ENCODE measurements at regions not wholly inside any gene's neighbourhood (a gene's known extent, or its start where the extent isn't known, plus 50 kb on each side); places are given as distances from the start of the nearest gene placed in this dataset.

GRCh38 chr20:48536206-48536605 lies 291.6 kb downstream of the PREX1 start (continued):
- TF ChIP-seq MAX (CRISPR knock-in tag; IDR thresholded peaks at IDR 0.05) (no peak), ELF4 (CRISPR knock-in tag; IDR thresholded peaks at IDR 0.05; ENCODE audit: low read depth) (no peak), HMGA2 (CRISPR knock-in tag; IDR thresholded peaks at IDR 0.05) (no peak)

GRCh38 chr20:48535556-48535955 lies 292.2 kb downstream of the PREX1 start:
- TF ChIP-seq TP53 (CRISPR knock-in tag; IDR thresholded peaks at IDR 0.05) (no peak), USF1 (CRISPR knock-in tag; IDR thresholded peaks at IDR 0.05) (no peak), FOXP1 (CRISPR knock-in tag; IDR thresholded peaks at IDR 0.05; ENCODE audit: borderline replicate concordance) (no peak), E2F5 (CRISPR knock-in tag; IDR thresholded peaks at IDR 0.05) (no peak), ZNF396 (CRISPR knock-in tag; IDR thresholded peaks at IDR 0.05; ENCODE audit: borderline replicate concordance) (no peak), MYBL2 (CRISPR knock-in tag; IDR thresholded peaks at IDR 0.05) (no peak), ERG (CRISPR knock-in tag; IDR thresholded peaks at IDR 0.05) (no peak), SMAD4 (CRISPR knock-in tag; IDR thresholded peaks at IDR 0.05) (no peak), ZSCAN18 (CRISPR knock-in tag; IDR thresholded peaks at IDR 0.05) (no peak), ZNF317 (CRISPR knock-in tag; IDR thresholded peaks at IDR 0.05; ENCODE audit: borderline replicate concordance, low read depth) (no peak)
- peaks cover 22% of the 10 kb centered on the region for H3K4me1 Mint-ChIP-seq
- no peak overlapping the region for H3K4me3 Mint-ChIP-seq
- ChIA-PET CTCF (interaction anchor here (1.1 kb wide), 1 partner anchor 84 kb away, joined by 3 read pairs; no protein-coding TSS in a partner anchor), POLR2A (interaction anchor here (0.7 kb wide), 1 partner anchor 314 kb away, joined by 3 read pairs; no protein-coding TSS in a partner anchor)
- no peak for DNase-seq (ENCODE audit: low spot score)
- H3K27ac Mint-ChIP-seq = no peak overlapping the region
- peaks cover 5% of the 10 kb centered on the region for H3K9me3 Mint-ChIP-seq
- no peaks in the 10 kb centered on the region for H3K36me3 Mint-ChIP-seq
- no peak for ATAC-seq
- H3K27me3 Mint-ChIP-seq (ENCODE audit: low read depth) = no peaks in the 10 kb centered on the region

- Mint-ChIP-seq H3K4me3 (no peak overlapping the region), H3K27me3 (ENCODE audit: low read depth) (no peaks in the 10 kb centered on the region), H3K27ac (no peak overlapping the region), H3K36me3 (no peaks in the 10 kb centered on the region), H3K4me1 (no peaks in the 10 kb centered on the region), H3K9me3 (peaks cover 5% of the 10 kb centered on the region)
- ATAC-seq (no peak), DNase-seq (ENCODE audit: low spot score) (no peak)
- CTCF ChIA-PET = interaction anchor here (0.7 kb wide), 1 partner anchor 557 kb away, joined by 4 read pairs; no protein-coding TSS in a partner anchor
- TF ChIP-seq SMAD3 (CRISPR knock-in tag; IDR thresholded peaks at IDR 0.05; ENCODE audit: borderline replicate concordance) (no peak), ZBTB43 (CRISPR knock-in tag; IDR thresholded peaks at IDR 0.05) (no peak), JAZF1 (CRISPR knock-in tag; IDR thresholded peaks at IDR 0.05) (no peak), MLX (CRISPR knock-in tag; IDR thresholded peaks at IDR 0.05) (no peak), ZBTB21 (CRISPR knock-in tag; IDR thresholded peaks at IDR 0.05; ENCODE audit: borderline replicate concordance) (no peak), ZNF416 (CRISPR knock-in tag; IDR thresholded peaks at IDR 0.05) (no peak), ZNF423 (CRISPR knock-in tag; IDR thresholded peaks at IDR 0.05) (no peak), ATF3 (CRISPR knock-in tag; conservative IDR thresholded peaks at IDR 0.05) (no peak)
- POLR2A ChIA-PET = no interaction called here
Observed at GRCh38 chr20:48532028-48532427, 295.8 kb downstream of the PREX1 start.
